ENCODE measurements at regions not wholly inside any gene's neighbourhood (a gene's known extent, or its start where the extent isn't known, plus 50 kb on each side); places are given as distances from the start of the nearest gene placed in this dataset.

- dilution Hi-C loops (cut with MboI; ENCODE audit: extremely low pct_ligation_motif_present, low sequenced_read_pairs) = no loop called here
Measured at GRCh38 chr16:55047331-55047730, 116.7 kb downstream of the IRX5 start.

More at GRCh38 chr16:55047331-55047730, 116.7 kb downstream of the IRX5 start:
- TF ChIP-seq MYC (IDR thresholded peaks at IDR 0.05; ENCODE audit: low read depth, low read length) (no peak), FOS (IDR thresholded peaks at IDR 0.05; ENCODE audit: borderline replicate concordance, insufficient read depth, low read length) (no peak), EZH2 (IDR thresholded peaks at IDR 0.05; ENCODE audit: borderline replicate concordance, low read depth, low read length, severe bottlenecking) (no peak), POLR2AphosphoS5 (IDR thresholded peaks at IDR 0.05; ENCODE audit: insufficient read depth, low read depth, low read length) (no peak), JUN (IDR thresholded peaks at IDR 0.05; ENCODE audit: borderline replicate concordance, insufficient read depth, insufficient read length, low read depth) (no peak), POLR2A (IDR thresholded peaks at IDR 0.05; ENCODE audit: low read depth, low read length) (no peak), GATA2 (IDR thresholded peaks at IDR 0.05; ENCODE audit: insufficient read depth, insufficient read length, low read depth, low read length) (no peak)
- TF ChIP-seq, protein P1, sequence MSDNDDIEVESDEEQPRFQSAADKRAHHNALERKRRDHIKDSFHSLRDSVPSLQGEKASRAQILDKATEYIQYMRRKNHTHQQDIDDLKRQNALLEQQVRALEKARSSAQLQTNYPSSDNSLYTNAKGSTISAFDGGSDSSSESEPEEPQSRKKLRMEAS (IDR thresholded peaks at IDR 0.05; ENCODE audit: insufficient read depth, insufficient read length) = no peak
- TF ChIP-seq, protein P2, sequence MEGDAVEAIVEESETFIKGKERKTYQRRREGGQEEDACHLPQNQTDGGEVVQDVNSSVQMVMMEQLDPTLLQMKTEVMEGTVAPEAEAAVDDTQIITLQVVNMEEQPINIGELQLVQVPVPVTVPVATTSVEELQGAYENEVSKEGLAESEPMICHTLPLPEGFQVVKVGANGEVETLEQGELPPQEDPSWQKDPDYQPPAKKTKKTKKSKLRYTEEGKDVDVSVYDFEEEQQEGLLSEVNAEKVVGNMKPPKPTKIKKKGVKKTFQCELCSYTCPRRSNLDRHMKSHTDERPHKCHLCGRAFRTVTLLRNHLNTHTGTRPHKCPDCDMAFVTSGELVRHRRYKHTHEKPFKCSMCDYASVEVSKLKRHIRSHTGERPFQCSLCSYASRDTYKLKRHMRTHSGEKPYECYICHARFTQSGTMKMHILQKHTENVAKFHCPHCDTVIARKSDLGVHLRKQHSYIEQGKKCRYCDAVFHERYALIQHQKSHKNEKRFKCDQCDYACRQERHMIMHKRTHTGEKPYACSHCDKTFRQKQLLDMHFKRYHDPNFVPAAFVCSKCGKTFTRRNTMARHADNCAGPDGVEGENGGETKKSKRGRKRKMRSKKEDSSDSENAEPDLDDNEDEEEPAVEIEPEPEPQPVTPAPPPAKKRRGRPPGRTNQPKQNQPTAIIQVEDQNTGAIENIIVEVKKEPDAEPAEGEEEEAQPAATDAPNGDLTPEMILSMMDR (IDR thresholded peaks at IDR 0.05; ENCODE audit: extremely low read depth in 1 of 2, insufficient read depth in 1 of 2, low read depth in 1 of 2, low read length in 2 of 2) = no peak
- Histone ChIP-seq H3K36me3 (ENCODE audit: control insufficient read depth in 2 of 2, extremely low read depth in 1 of 2, insufficient read depth in 2 of 2, low read length in 2 of 2) (no peaks in the 10 kb centered on the region), H3K4me2 (ENCODE audit: insufficient read depth, low read length) (no peak overlapping the region), H2AFZ (ENCODE audit: low read depth, low read length) (no peak overlapping the region), H3K79me2 (ENCODE audit: control insufficient read depth, insufficient read depth, low read length) (no peaks in the 10 kb centered on the region), H4K20me1 (replicated peaks; ENCODE audit: control insufficient read depth, extremely low read depth, insufficient read depth, low read length) (no peaks in the 10 kb centered on the region), H3K4me3 (replicated peaks in 1 of 3; ENCODE audit: insufficient read depth in 1 of 3, low read depth in 1 of 3, low read length in 3 of 3) (no peak overlapping the region), H3K9ac (replicated peaks; ENCODE audit: extremely low read depth, insufficient read depth, low read length) (no peak overlapping the region), H3K4me1 (ENCODE audit: control insufficient read depth, extremely low read depth, insufficient read depth, low read length) (no peaks in the 10 kb centered on the region), H3K9me1 (replicated peaks; ENCODE audit: control insufficient read depth, extremely low read depth, insufficient read depth, low read length) (no peaks in the 10 kb centered on the region), H3K27ac (ENCODE audit: insufficient read depth, low read depth, low read length) (no peak overlapping the region), H3K27me3 (ENCODE audit: control insufficient read depth in 2 of 2, insufficient read depth in 2 of 2, low read length in 2 of 2) (no peaks in the 10 kb centered on the region), H3K9me3 (replicated peaks; ENCODE audit: control insufficient read depth, insufficient read depth, low read length) (no peaks in the 10 kb centered on the region)
- ChIA-PET CTCF (no interaction called here), POLR2A (no interaction called here)
- no TSS peak for BruUV-seq (replicated peaks)
- no peak for FAIRE-seq
- DNase-seq (ENCODE audit: low read depth, low spot score) = no peak
- intact Hi-C loops (cut with micrococcal nuclease) = no loop called here

Measured in endothelial cell of umbilical vein (primary cell).